ENCODE measurements at regions not wholly inside any gene's neighbourhood (a gene's known extent, or its start where the extent isn't known, plus 50 kb on each side); places are given as distances from the start of the nearest gene placed in this dataset.

DNA sequence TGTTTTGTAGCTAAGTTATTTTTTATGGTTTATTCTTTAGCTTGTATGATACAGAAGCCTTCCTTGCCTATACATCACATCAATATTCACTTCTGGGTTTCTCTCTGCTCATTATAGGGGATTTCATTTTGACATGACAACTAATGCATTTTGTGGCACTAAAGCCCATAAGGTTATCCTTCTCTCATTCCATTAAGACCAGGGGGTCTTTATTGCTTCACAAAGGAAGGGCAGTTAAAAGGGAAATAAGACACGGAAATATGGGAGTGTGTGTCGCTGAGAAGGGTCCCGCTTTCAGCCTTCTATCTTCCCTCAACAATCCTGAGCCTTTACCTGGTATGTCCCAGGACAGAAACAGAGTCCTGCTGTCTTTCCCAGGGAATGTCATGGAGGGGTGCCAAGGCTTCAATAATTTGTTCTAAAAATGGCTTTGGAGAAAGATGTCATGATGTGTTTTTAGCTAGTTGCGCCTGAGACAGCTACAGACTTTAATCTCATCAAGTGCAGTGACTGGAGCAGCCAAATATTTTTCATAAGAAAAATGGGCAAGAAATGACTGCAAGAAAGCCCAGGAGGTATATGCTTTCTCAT is 1145.4 kb upstream of the TMEM132C start:
- Histone ChIP-seq H3K9ac (replicated peaks in 1 of 4; ENCODE audit: extremely low read depth in 1 of 4, low read depth in 3 of 4, low read length in 3 of 4) (no peak overlapping the region), H2BK5ac (ENCODE audit: low read depth, low read length) (no peak overlapping the region), H4K5ac (ENCODE audit: insufficient read length, low read depth, low read length) (no peak overlapping the region), H2BK15ac (ENCODE audit: low read length) (no peak overlapping the region), H2AFZ (ENCODE audit: low read length) (no peak overlapping the region), H3K9me3 (ENCODE audit: insufficient read depth in 2 of 2, low read depth in 1 of 2, low read length in 1 of 2) (no peaks in the 10 kb centered on the region), H2BK120ac (replicated peaks; ENCODE audit: low read depth, low read length) (no peak overlapping the region), H3K56ac (replicated peaks; ENCODE audit: insufficient read length, low read depth, low read length) (no peak overlapping the region), H3K4ac (replicated peaks; ENCODE audit: insufficient read length, low read depth, low read length) (no peak overlapping the region), H3K4me1 (replicated peaks in 1 of 4; ENCODE audit: control insufficient read depth in 3 of 4, insufficient read depth in 4 of 4, low read length in 3 of 4) (no peaks in the 10 kb centered on the region; a peak in 1 of 7 replicates), H3K27ac (ENCODE audit: low read depth, low read length) (no peak overlapping the region), H3K79me2 (ENCODE audit: control insufficient read depth in 1 of 2, insufficient read depth in 2 of 2, low read length in 2 of 2) (no peaks in the 10 kb centered on the region), H2BK20ac (ENCODE audit: low read length) (no peak overlapping the region), H3K4me2 (ENCODE audit: insufficient read depth in 1 of 2, low read depth in 2 of 2, low read length in 2 of 2) (no peak overlapping the region), H3K18ac (ENCODE audit: extremely low read depth, low read length) (no peak overlapping the region), H3K79me1 (ENCODE audit: low read depth, low read length) (no peaks in the 10 kb centered on the region), H3K14ac (ENCODE audit: insufficient read length) (no peak overlapping the region), H3K4me3 (ENCODE audit: extremely low read depth in 1 of 4, insufficient read depth in 2 of 4, low read depth in 3 of 4, low read length in 4 of 4) (no peak overlapping the region), H2AK5ac (ENCODE audit: low read depth, low read length) (no peak overlapping the region), H4K20me1 (replicated peaks in 1 of 2; ENCODE audit: control insufficient read depth in 1 of 2, insufficient read depth in 2 of 2, low read length in 2 of 2) (no peaks in the 10 kb centered on the region), H4K91ac (replicated peaks; ENCODE audit: insufficient read length, low read length) (no peak overlapping the region), H3K23me2 (ENCODE audit: low read depth, low read length) (no peaks in the 10 kb centered on the region), H4K8ac (ENCODE audit: extremely low read depth, insufficient read depth, low read length) (no peak overlapping the region), H3K27me3 (replicated peaks in 1 of 4; ENCODE audit: control insufficient read depth in 3 of 4, extremely low read depth in 1 of 4, insufficient read depth in 3 of 4, low read length in 3 of 4) (no peaks in the 10 kb centered on the region), H3K36me3 (ENCODE audit: control insufficient read depth in 2 of 4, insufficient read depth in 4 of 4, low read length in 3 of 4) (no peaks in the 10 kb centered on the region), H3K23ac (ENCODE audit: insufficient read length) (no peak overlapping the region), H2BK12ac (ENCODE audit: low read depth, low read length) (no peak overlapping the region)
- CTCF ChIA-PET (ENCODE audit: partially characterized antibody), result interaction anchor here (1.3 to 1.8 kb wide), 2 partner anchors 13 to 18 kb away, joined by 3 to 11 read pairs; no protein-coding TSS in a partner anchor
- FAIRE-seq (no peak), DNase-seq (ENCODE audit: low read depth in 1 of 2, low spot score in 2 of 2) (no peak)
- WGBS, 2 experiments (ENCODE audit: extremely low coverage in 1 of 2, insufficient coverage in 1 of 2, insufficient read length in 1 of 2, insufficient replicate concordance in 2 of 2, low coverage in 1 of 2, low lambda C conversion rate in 2 of 2, missing lambda C conversion rate in 1 of 2), result 92% methylated on average over 4 of the region's 4 CpGs; no CpG with 5 or more reads in 1 of the 2 experiments
- TF ChIP-seq TEAD4 (IDR thresholded peaks at IDR 0.05; ENCODE audit: low read depth, low read length) (no peak), CREB1 (IDR thresholded peaks at IDR 0.05) (no peak), SP4 (IDR thresholded peaks at IDR 0.05; ENCODE audit: low read length) (no peak)
- POLR2A ChIA-PET (ENCODE audit: partially characterized antibody), result no interaction called here
